ENCODE measurements at regions not wholly inside any gene's neighbourhood (a gene's known extent, or its start where the extent isn't known, plus 50 kb on each side); places are given as distances from the start of the nearest gene placed in this dataset.

DNA sequence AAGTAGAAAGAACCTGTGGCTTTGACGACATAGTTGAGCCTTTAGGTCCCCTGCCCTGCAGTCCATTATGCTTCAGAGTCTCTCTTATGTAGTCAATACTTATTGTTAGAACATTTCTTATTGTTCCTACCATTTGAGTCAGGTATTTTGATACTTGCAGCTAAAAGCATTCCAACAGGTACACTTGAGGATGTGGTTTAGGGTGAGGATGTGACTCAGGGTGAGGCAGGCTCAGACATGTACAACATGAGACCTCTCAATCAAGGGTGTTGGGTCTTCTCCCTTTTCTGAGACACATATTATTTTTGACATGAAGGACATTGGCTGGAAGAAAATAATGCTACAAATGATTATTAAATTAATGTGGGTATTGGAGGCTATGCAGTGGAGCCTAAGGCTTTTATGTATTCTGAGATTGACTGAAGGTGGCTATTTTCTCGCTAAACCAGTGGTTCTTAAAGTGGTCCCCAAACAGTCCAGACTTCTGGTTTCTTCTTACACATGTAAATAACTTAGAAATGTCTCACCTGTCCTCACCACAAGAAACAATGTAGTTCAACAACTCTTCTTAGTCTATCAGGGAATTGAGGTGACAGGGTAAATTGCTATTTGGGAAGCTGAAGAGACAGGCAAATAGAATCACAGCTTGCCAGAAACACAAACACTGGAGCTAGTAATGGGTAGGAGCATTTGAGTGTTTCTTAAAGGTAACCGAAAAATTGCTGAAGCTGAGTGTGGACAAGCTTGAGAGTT lies 135.5 kb upstream of the ZPLD1 start:
- Mint-ChIP-seq H3K9me3 (peaks cover 0 to 2% (median 0%) of the 10 kb centered on the region in 7 donors), H3K4me3 (no peak overlapping the region), H3K27ac (no peak overlapping the region), H3K36me3 (no peaks in the 10 kb centered on the region), H3K27me3 (peaks cover 20% of the 10 kb centered on the region), H3K4me1 (no peaks in the 10 kb centered on the region)
- Histone ChIP-seq H3K36me3 (ENCODE audit: control insufficient read depth, insufficient read depth, low read length) (no peaks in the 10 kb centered on the region), H3K27me3 (ENCODE audit: control insufficient read depth, insufficient read depth, low read length) (no peaks in the 10 kb centered on the region), H3K27ac (ENCODE audit: insufficient read depth, low read length, poor library complexity, severe bottlenecking) (no peak overlapping the region), H3K9me3 (ENCODE audit: control insufficient read depth in 2 of 2, low read length in 2 of 2) (no peaks in the 10 kb centered on the region), H3K4me3 (ENCODE audit: low read depth, low read length) (no peak overlapping the region), H3K4me1 (ENCODE audit: control insufficient read depth, insufficient read depth, low read length, poor library complexity, severe bottlenecking) (no peaks in the 10 kb centered on the region)
- DNase-seq (peak in 1 of 3 donors; percentile 67), ATAC-seq (ENCODE audit: low read depth in 2 of 2) (peak in 1 of 2 donors; percentile 46)

GRCh38 chr3:102301155-102301880 lies 133.5 kb upstream of the ZPLD1 start:
- no peak overlapping the region for H3K27ac ChIP-seq (ENCODE audit: insufficient read depth, low read length, poor library complexity, severe bottlenecking)
- H3K27me3 Mint-ChIP-seq: peaks cover 20% of the 10 kb centered on the region

GRCh38 chr3:102302020-102302419 lies 132.8 kb upstream of the ZPLD1 start:
- no peak overlapping the region for H3K27ac Mint-ChIP-seq
- H3K4me3 Mint-ChIP-seq: no peak overlapping the region
- DNase-seq (no peak), ATAC-seq (ENCODE audit: low read depth in 2 of 2) (no peak)
- H3K9me3 Mint-ChIP-seq: peaks cover 0 to 4% (median 0%) of the 10 kb centered on the region in 7 donors
- Histone ChIP-seq H3K27ac (ENCODE audit: insufficient read depth, low read length, poor library complexity, severe bottlenecking) (no peak overlapping the region), H3K36me3 (ENCODE audit: control insufficient read depth, insufficient read depth, low read length) (no peaks in the 10 kb centered on the region), H3K27me3 (ENCODE audit: control insufficient read depth, insufficient read depth, low read length) (no peaks in the 10 kb centered on the region), H3K9me3 (ENCODE audit: control insufficient read depth in 2 of 2, low read length in 2 of 2) (no peaks in the 10 kb centered on the region), H3K4me3 (ENCODE audit: low read depth, low read length) (no peak overlapping the region), H3K4me1 (ENCODE audit: control insufficient read depth, insufficient read depth, low read length, poor library complexity, severe bottlenecking) (no peaks in the 10 kb centered on the region)
- H3K27me3 Mint-ChIP-seq: peaks cover 20% of the 10 kb centered on the region
- H3K36me3 Mint-ChIP-seq: no peaks in the 10 kb centered on the region
- no peaks in the 10 kb centered on the region for H3K4me1 Mint-ChIP-seq

More at GRCh38 chr3:102301155-102301880, 133.5 kb upstream of the ZPLD1 start:
- Mint-ChIP-seq H3K36me3 (no peaks in the 10 kb centered on the region), H3K9me3 (peaks cover 0 to 4% (median 0%) of the 10 kb centered on the region in 7 donors), H3K4me1 (no peaks in the 10 kb centered on the region), H3K27ac (no peak overlapping the region), H3K4me3 (no peak overlapping the region)
- Histone ChIP-seq H3K36me3 (ENCODE audit: control insufficient read depth, insufficient read depth, low read length) (no peaks in the 10 kb centered on the region), H3K4me1 (ENCODE audit: control insufficient read depth, insufficient read depth, low read length, poor library complexity, severe bottlenecking) (no peaks in the 10 kb centered on the region), H3K27me3 (ENCODE audit: control insufficient read depth, insufficient read depth, low read length) (no peaks in the 10 kb centered on the region), H3K9me3 (ENCODE audit: control insufficient read depth in 2 of 2, low read length in 2 of 2) (no peaks in the 10 kb centered on the region), H3K4me3 (ENCODE audit: low read depth, low read length) (no peak overlapping the region)
- ATAC-seq (ENCODE audit: low read depth in 2 of 2) (no peak), DNase-seq (peak in 1 of 3 donors; percentile 1)

- no peak overlapping the region for H3K4me3 ChIP-seq (ENCODE audit: low read depth, low read length)
- Mint-ChIP-seq H3K4me1 (no peaks in the 10 kb centered on the region), H3K36me3 (no peaks in the 10 kb centered on the region), H3K27me3 (peaks cover 30% of the 10 kb centered on the region), H3K4me3 (no peak overlapping the region), H3K9me3 (peaks cover 0 to 4% (median 0%) of the 10 kb centered on the region in 7 donors), H3K27ac (no peak overlapping the region)
- peaks cover 2% of the 10 kb centered on the region for H3K27me3 ChIP-seq (ENCODE audit: control insufficient read depth, insufficient read depth, low read length)
- H3K4me1 ChIP-seq (ENCODE audit: control insufficient read depth, insufficient read depth, low read length, poor library complexity, severe bottlenecking): no peaks in the 10 kb centered on the region
- H3K9me3 ChIP-seq (ENCODE audit: control insufficient read depth in 2 of 2, low read length in 2 of 2): no peaks in the 10 kb centered on the region
- H3K36me3 ChIP-seq (ENCODE audit: control insufficient read depth, insufficient read depth, low read length): no peaks in the 10 kb centered on the region
- no peak overlapping the region for H3K27ac ChIP-seq (ENCODE audit: insufficient read depth, low read length, poor library complexity, severe bottlenecking)
- ATAC-seq (ENCODE audit: low read depth in 2 of 2): no peak
- DNase-seq: no peak
Observed at GRCh38 chr3:102304550-102304949, 130.3 kb upstream of the ZPLD1 start.

- H3K4me3 Mint-ChIP-seq: no peak overlapping the region
- no peaks in the 10 kb centered on the region for H3K4me1 Mint-ChIP-seq
- H3K36me3 Mint-ChIP-seq: no peaks in the 10 kb centered on the region
Observed at GRCh38 chr3:102307442-102307841, 127.4 kb upstream of the ZPLD1 start.

GRCh38 chr3:102329066-102329465 lies 105.7 kb upstream of the ZPLD1 start:
- no peak overlapping the region for H3K4me3 ChIP-seq (ENCODE audit: low read depth, low read length)
- Mint-ChIP-seq H3K27me3 (peaks cover 4% of the 10 kb centered on the region), H3K27ac (no peak overlapping the region), H3K4me3 (no peak overlapping the region), H3K36me3 (no peaks in the 10 kb centered on the region), H3K4me1 (no peaks in the 10 kb centered on the region), H3K9me3 (peaks cover 0 to 2% (median 0%) of the 10 kb centered on the region in 7 donors)
- DNase-seq: no peak
- no peaks in the 10 kb centered on the region for H3K36me3 ChIP-seq (ENCODE audit: control insufficient read depth, insufficient read depth, low read length)
- no peaks in the 10 kb centered on the region for H3K9me3 ChIP-seq (ENCODE audit: control insufficient read depth in 2 of 2, low read length in 2 of 2)
- H3K27me3 ChIP-seq (ENCODE audit: control insufficient read depth, insufficient read depth, low read length): no peaks in the 10 kb centered on the region
- no peak for ATAC-seq (ENCODE audit: low read depth in 2 of 2)
- H3K4me1 ChIP-seq (ENCODE audit: control insufficient read depth, insufficient read depth, low read length, poor library complexity, severe bottlenecking): no peaks in the 10 kb centered on the region
- H3K27ac ChIP-seq (ENCODE audit: insufficient read depth, low read length, poor library complexity, severe bottlenecking): no peak overlapping the region

More at GRCh38 chr3:102307442-102307841, 127.4 kb upstream of the ZPLD1 start:
- H3K4me1 ChIP-seq (ENCODE audit: control insufficient read depth, insufficient read depth, low read length, poor library complexity, severe bottlenecking): no peaks in the 10 kb centered on the region
- no peaks in the 10 kb centered on the region for H3K9me3 ChIP-seq (ENCODE audit: control insufficient read depth in 2 of 2, low read length in 2 of 2)
- DNase-seq (peak in 1 of 3 donors; percentile 2), ATAC-seq (ENCODE audit: low read depth in 2 of 2) (no peak)
- no peaks in the 10 kb centered on the region for H3K36me3 ChIP-seq (ENCODE audit: control insufficient read depth, insufficient read depth, low read length)
- H3K27me3 ChIP-seq (ENCODE audit: control insufficient read depth, insufficient read depth, low read length): peaks cover 2% of the 10 kb centered on the region
- no peak overlapping the region for H3K27ac ChIP-seq (ENCODE audit: insufficient read depth, low read length, poor library complexity, severe bottlenecking)
- H3K9me3 Mint-ChIP-seq: peaks cover 0 to 6% (median 0%) of the 10 kb centered on the region in 7 donors
- H3K27me3 Mint-ChIP-seq: peaks cover 19% of the 10 kb centered on the region
- no peak overlapping the region for H3K4me3 ChIP-seq (ENCODE audit: low read depth, low read length)
- no peak overlapping the region for H3K27ac Mint-ChIP-seq

DNA sequence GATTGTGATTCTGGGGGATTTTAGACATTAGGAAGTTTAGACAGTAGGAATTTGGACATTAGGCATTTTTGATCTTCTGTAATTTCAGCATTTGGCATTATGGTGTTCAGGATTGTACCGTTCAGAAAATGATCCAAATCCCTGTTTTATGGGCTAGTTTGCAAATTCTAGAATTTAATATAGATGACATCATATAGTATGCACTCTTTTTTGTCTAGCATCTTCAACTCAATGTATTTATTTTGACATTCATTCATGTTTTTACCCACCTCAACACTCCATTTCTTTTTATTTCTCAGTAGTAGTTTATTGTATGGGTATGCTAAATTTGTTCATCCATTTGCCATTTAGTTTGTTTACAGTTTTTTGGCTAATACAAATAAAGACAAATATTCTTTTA lies 105.3 kb upstream of the ZPLD1 start:
- no peak overlapping the region for H3K4me3 ChIP-seq (ENCODE audit: low read depth, low read length)
- H3K27ac ChIP-seq (ENCODE audit: insufficient read depth, low read length, poor library complexity, severe bottlenecking): no peak overlapping the region
- H3K4me1 ChIP-seq (ENCODE audit: control insufficient read depth, insufficient read depth, low read length, poor library complexity, severe bottlenecking): no peaks in the 10 kb centered on the region
- H3K36me3 Mint-ChIP-seq: no peaks in the 10 kb centered on the region
- no peak for DNase-seq
- no peaks in the 10 kb centered on the region for H3K4me1 Mint-ChIP-seq
- H3K9me3 Mint-ChIP-seq: peaks cover 0 to 2% (median 0%) of the 10 kb centered on the region in 7 donors
- no peak overlapping the region for H3K27ac Mint-ChIP-seq
- ATAC-seq (ENCODE audit: low read depth in 2 of 2): no peak
- H3K4me3 Mint-ChIP-seq: no peak overlapping the region
- no peaks in the 10 kb centered on the region for H3K27me3 ChIP-seq (ENCODE audit: control insufficient read depth, insufficient read depth, low read length)
- H3K9me3 ChIP-seq (ENCODE audit: control insufficient read depth in 2 of 2, low read length in 2 of 2): no peaks in the 10 kb centered on the region
- no peaks in the 10 kb centered on the region for H3K36me3 ChIP-seq (ENCODE audit: control insufficient read depth, insufficient read depth, low read length)
- H3K27me3 Mint-ChIP-seq: peaks cover 4% of the 10 kb centered on the region
